ENCODE measurements at regions not wholly inside any gene's neighbourhood (a gene's known extent, or its start where the extent isn't known, plus 50 kb on each side); places are given as distances from the start of the nearest gene placed in this dataset.

DNA sequence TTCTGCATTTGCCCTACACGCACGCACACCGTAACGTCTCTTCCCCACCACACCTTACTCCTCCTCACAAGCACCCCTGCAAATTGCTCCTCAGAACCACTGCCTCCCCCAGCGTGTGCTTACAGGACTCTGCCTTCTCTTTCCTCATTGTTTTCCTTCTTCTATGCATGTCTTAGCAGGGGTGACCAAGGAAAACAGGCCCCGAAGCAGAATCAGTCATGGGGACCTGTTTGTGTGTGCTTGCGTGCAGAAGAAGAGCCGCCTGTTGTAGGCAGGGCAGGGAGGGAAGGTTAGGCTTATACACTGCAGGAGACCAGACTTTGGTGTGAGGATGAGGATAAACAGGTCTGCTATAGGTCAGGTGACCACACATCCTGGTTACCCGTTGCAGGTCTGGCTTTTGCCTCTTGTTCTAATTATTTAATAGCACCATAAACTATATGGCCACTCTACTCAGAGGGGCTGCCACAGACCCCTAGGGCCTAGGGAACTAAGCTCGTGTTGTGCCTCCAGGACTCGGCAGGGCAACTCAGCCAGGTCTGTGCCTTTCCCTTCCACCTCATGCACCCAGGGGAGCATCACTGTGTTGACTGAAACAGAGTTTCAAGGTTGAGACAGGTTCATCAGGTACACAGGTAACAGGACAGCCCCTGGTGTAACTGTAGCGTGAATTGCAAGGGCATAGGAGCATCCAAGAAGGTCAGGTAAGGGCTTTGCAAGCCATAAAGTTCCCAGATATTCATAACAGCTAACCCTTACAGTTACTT is 60.8 kb upstream of the EPS8L3 start:
- no peak for DNase-seq (ENCODE audit: extremely low read depth, low read depth)
- TF ChIP-seq, protein P1, sequence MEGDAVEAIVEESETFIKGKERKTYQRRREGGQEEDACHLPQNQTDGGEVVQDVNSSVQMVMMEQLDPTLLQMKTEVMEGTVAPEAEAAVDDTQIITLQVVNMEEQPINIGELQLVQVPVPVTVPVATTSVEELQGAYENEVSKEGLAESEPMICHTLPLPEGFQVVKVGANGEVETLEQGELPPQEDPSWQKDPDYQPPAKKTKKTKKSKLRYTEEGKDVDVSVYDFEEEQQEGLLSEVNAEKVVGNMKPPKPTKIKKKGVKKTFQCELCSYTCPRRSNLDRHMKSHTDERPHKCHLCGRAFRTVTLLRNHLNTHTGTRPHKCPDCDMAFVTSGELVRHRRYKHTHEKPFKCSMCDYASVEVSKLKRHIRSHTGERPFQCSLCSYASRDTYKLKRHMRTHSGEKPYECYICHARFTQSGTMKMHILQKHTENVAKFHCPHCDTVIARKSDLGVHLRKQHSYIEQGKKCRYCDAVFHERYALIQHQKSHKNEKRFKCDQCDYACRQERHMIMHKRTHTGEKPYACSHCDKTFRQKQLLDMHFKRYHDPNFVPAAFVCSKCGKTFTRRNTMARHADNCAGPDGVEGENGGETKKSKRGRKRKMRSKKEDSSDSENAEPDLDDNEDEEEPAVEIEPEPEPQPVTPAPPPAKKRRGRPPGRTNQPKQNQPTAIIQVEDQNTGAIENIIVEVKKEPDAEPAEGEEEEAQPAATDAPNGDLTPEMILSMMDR (IDR thresholded peaks at IDR 0.05; ENCODE audit: low read depth, low read length) = no peak

DNA sequence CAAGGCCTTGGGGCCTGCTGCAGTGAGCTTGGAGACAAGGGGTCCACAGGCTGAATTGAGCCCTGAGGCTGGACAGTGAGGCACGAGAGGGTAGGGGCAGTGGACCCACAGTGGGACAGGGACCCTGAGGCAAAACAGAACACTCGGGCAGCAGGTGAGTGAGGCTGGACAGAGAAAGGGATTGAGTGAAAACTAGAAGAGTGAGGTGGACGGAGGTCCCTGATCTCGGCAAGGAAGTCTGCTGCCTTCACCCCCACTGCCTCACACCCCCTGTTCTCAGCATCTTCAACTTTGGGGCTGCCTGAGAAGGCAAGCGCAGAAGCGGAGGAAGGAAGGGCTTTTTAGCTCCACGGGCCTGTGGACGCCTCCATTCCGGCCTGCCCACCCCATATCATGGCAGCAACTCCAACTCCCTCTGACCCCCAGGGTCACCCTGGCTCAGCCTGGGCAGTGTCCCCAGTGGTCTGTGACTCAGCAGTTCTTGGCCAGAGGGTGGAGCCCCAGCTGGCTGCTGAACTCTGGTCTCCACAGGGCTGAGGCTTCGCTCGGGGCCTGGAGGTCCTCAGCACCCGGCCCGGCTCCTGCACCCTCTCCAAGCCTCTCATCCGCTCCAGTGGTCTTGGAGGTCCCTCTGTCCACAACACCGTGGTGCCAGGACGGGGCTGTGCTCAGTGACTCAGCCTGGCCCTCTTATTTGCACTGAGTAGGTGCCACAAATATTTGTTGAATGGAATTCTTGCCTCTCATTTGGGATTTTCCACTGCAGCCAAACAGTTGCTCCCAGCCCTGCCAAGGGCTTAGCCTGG is 60.0 kb upstream of the EPS8L3 start:
- TF ChIP-seq, protein P1 (IDR thresholded peaks at IDR 0.05; ENCODE audit: low read depth, low read length) = peak; percentile 11
- no peak for DNase-seq (ENCODE audit: extremely low read depth, low read depth)

DNA sequence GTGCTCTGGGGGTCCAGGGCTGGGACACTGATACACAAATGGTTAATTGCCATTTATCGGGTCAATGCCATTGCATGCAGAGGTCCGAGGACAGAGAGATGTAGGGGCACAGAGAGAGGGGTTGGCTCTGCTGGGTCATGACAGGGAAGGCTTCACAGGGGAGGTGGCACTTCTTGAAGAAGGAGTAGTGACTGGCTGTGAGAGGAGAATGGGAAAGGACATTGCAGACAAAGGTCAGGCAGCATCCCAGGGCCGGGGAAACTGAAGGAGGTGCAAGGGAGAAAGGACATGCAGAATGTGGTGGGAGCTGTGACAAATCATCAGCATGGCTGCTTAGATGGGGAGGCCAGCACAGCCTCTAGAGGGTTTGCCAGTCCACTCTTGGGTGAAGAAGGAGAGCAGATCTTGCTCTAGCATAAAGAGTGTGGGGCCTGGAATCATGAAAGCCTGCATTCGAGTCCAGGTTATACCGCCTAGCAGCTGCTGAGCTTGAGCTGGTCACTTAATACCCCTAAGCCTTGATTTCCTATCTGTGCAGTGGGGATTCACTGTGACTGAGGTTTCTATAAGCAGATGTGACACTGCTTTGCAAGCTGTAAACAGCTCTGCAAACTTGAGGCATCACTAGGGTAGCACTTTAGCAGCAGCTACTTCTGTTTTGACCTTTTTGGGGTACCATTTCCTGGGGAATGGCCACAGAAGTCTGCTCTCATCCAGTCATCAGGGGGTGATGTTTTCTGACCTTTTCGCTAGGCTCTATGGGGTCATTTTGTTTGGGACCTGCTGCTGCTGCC is 59.2 kb upstream of the EPS8L3 start:
- no peak for DNase-seq (ENCODE audit: extremely low read depth, low read depth)
- TF ChIP-seq, protein P1 (IDR thresholded peaks at IDR 0.05; ENCODE audit: low read depth, low read length) = no peak

DNA sequence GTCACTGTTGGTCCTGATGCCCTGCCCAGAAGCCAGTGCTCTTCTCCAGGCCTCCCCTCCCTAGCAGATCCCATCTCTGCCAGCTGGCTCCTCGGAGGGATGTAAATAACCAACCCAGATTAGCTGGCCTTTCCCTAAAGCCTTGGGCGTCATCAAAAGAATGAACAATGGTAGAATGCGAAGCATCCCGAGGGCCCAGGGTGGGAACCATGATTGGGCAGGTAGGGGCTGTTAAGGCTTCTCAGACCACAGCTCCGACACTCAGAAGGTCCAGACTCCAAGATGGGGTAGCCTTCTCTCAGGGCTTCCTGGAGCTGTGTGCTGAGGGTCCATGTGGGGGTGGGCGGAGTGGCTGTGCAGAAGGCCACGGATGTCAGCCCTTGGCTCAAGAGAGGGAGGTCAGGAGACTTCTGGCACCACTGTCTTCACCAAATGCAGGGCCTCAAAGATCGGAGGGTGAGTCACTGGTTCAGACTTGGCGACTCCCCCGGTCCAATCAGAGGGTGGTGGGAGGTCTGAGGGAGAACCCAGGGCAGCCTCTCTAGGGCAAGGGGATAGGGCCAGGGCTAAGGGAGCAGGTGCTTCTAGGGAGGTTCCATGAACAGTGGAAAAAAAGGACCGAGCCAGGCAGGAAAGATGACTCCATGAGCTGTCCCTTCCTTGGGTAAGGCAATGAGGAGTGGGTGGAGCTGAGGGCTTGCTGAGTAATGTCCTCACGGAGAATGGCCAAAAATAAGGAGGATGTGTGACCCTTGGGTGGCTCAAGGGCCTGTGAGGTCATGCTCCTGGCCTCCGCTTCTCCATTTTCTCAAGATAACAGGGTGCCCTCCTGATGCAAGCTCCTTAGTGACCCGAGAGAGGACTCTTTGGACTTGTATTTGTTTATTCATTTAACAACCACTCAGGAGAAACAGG is 58.4 kb upstream of the EPS8L3 start:
- DNase-seq (ENCODE audit: extremely low read depth, low read depth) = peak; percentile 46
- TF ChIP-seq, protein P1 (IDR thresholded peaks at IDR 0.05; ENCODE audit: low read depth, low read length) = no peak

DNA sequence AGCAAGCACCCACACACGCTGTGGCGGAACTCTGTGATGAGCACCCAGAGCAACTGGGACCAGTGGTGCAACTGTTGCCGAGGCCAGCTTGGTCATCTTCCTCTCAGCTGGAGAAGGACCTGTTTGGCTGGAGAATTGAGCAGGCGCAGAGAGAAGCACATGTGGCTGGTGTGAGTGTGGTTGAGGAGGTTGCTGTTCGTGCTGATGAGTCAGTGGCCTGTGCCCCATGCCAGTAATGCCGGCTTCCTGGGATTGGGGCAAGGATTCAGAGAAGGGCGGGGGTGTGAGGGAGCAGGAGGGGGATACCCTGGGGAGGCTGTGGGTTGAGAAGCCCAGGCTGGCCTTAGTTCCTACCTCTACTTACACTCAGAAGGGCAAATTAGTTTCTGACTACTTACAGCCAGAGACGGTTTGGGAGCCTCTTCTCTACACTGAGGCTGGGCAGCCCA is 57.5 kb upstream of the EPS8L3 start:
- DNase-seq (ENCODE audit: extremely low read depth, low read depth) = peak; percentile 92

DNA sequence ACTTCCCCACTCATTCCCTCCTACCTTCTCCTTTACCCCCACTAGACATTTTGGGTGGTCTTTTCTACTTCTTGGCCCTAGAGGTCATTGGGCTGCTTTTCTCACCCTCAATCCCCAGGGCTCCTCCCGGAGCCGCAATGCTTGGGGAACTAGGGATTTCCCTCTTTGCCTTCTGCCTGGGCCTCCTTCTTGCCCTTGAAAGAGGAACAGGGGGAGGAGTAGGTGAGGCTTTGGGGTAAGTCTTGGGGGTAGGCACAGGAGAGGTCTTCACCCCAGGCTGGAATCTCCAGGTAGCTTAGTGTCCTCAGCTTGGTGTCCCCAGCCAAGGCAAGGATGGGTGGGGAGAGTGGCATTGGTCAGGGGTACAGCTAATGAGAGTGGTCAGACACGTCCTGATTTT is 56.2 kb upstream of the EPS8L3 start:
- TF ChIP-seq, protein P1 (IDR thresholded peaks at IDR 0.05; ENCODE audit: low read depth, low read length) = no peak
- no peak for DNase-seq (ENCODE audit: extremely low read depth, low read depth)

More for the DNA sequence above, 57.5 kb upstream of the EPS8L3 start:
- TF ChIP-seq, protein P1 (IDR thresholded peaks at IDR 0.05; ENCODE audit: low read depth, low read length) = no peak
